GM12878 (cell line): ENCODE measurements at regions not wholly inside any gene's neighbourhood (a gene's known extent, or its start where the extent isn't known, plus 50 kb on each side); places are given as distances from the start of the nearest gene placed in this dataset.

Experiments
- BHLHE40 ChIP-seq, 2 experiments: fragments of 450-650 bp in 1 of 2; IDR thresholded peaks; 2 replicates each; pipeline ENCODE4 v1.6.1; 2011 to 2017; ENCODE audit warnings: low read depth in 2 of 2, borderline replicate concordance in 1 of 2, improper control_type of control experiment in 1 of 2, low read length in 1 of 2, mild to moderate bottlenecking in 1 of 2
- CTCF ChIP-seq, 3 experiments: IDR thresholded peaks in 2 of 3; conservative IDR thresholded peaks in 1 of 3; 2 replicates each; pipeline ENCODE4 v1.5.1; 2011; ENCODE audit warnings: low read depth in 3 of 3, low read length in 3 of 3, mild to moderate bottlenecking in 3 of 3, control low read depth in 2 of 3, moderate library complexity in 2 of 3, inconsistent platforms in 1 of 3, mixed read lengths in 1 of 3; ENCODE audit not compliant: control insufficient read depth in 2 of 3, insufficient read depth in 1 of 3; ENCODE audit errors: extremely low read depth in 1 of 3
- ELK1 ChIP-seq: IDR thresholded peaks from 2 replicates; pipeline ENCODE4 v1.6.1; 2012; ENCODE audit warnings: low read depth, low read length, improper control_type of control experiment
- HSF1 ChIP-seq: fragments of 150-350 bp; IDR thresholded peaks from 2 replicates; pipeline ENCODE4 v1.6.1; 2014; ENCODE audit warnings: mild to moderate bottlenecking, low read depth, low read length
- JUNB ChIP-seq: IDR thresholded peaks from 2 replicates; pipeline ENCODE4 v1.6.1; 2016; ENCODE audit warnings: antibody characterized with exemption, mild to moderate bottlenecking
- JUND ChIP-seq: IDR thresholded peaks from 2 replicates; pipeline ENCODE4 v1.6.1; 2012; ENCODE audit warnings: low read depth, mild to moderate bottlenecking, low read length, improper control_type of control experiment, moderate library complexity
- MYC ChIP-seq: IDR thresholded peaks from 2 replicates; pipeline ENCODE4 v1.6.1; 2011; ENCODE audit warnings: mild to moderate bottlenecking, low read length, moderate library complexity, inconsistent platforms; ENCODE audit not compliant: insufficient read depth, insufficient replicate concordance, insufficient read length, severe bottlenecking
- NR2C2 ChIP-seq: IDR thresholded peaks from 2 replicates; pipeline ENCODE4 v1.6.1; 2011; ENCODE audit warnings: borderline replicate concordance, low read depth; ENCODE audit not compliant: control insufficient read depth, insufficient read length
- POLR2A ChIP-seq: IDR thresholded peaks from 2 replicates; pipeline ENCODE4 v1.6.1; 2011; ENCODE audit warnings: low read depth, mild to moderate bottlenecking, low read length
- POLR2AphosphoS5 ChIP-seq: IDR thresholded peaks from 2 replicates; pipeline ENCODE4 v1.6.1; 2011; ENCODE audit warnings: mild to moderate bottlenecking, low read length, inconsistent platforms
- REST ChIP-seq: IDR thresholded peaks from 2 replicates; pipeline ENCODE4 v1.6.1; 2012; ENCODE audit warnings: mild to moderate bottlenecking, low read depth, low read length
- ZNF207 ChIP-seq: fragments of 450-650 bp; IDR thresholded peaks from 2 replicates; pipeline ENCODE4 v1.6.1; 2014; ENCODE audit warnings: antibody characterized with exemption, mild to moderate bottlenecking, borderline replicate concordance
- ZNF24 ChIP-seq: fragments of 450-650 bp; IDR thresholded peaks from 2 replicates; pipeline ENCODE4 v1.6.1; 2017; ENCODE audit warnings: antibody characterized with exemption, mild to moderate bottlenecking

GRCh38 chr5:171641891-171642290 lies 143.7 kb upstream of the SMIM23 start:
- TF ChIP-seq ZNF207 (no peak), POLR2AphosphoS5 (no peak), CTCF (IDR thresholded peaks at IDR 0.05 in 2 of 3, conservative IDR thresholded peaks at IDR 0.05 in 1 of 3; ENCODE audit: control insufficient read depth in 2 of 3, extremely low read depth in 1 of 3, insufficient read depth in 1 of 3, low read depth in 3 of 3, low read length in 3 of 3) (no peak), MYC (no peak), JUNB (no peak), POLR2A (no peak), ELK1 (no peak), NR2C2 (no peak), ZNF24 (no peak), REST (no peak), JUND (no peak), HSF1 (no peak), BHLHE40 (IDR thresholded peaks at IDR 0.05; ENCODE audit: borderline replicate concordance in 1 of 2, low read depth in 2 of 2, low read length in 1 of 2) (no peak)
